ENCODE measurements at regions not wholly inside any gene's neighbourhood (a gene's known extent, or its start where the extent isn't known, plus 50 kb on each side); places are given as distances from the start of the nearest gene placed in this dataset.

- no peak overlapping the region for H3K27ac Mint-ChIP-seq
- H3K36me3 Mint-ChIP-seq = no peaks in the 10 kb centered on the region
- CTCF ChIA-PET = no interaction called here
- H3K27me3 Mint-ChIP-seq (ENCODE audit: low read depth) = no peaks in the 10 kb centered on the region; the same call in 1 of the 2 replicates
- DNase-seq (ENCODE audit: low spot score) = no peak
- H3K4me3 Mint-ChIP-seq = no peak overlapping the region
- POLR2A ChIA-PET = no interaction called here
- H3K9me3 Mint-ChIP-seq = no peaks in the 10 kb centered on the region
- H3K4me1 Mint-ChIP-seq = peaks cover 15% of the 10 kb centered on the region
- no peak for ATAC-seq
- no peak for TF ChIP-seq ZNF121 (CRISPR knock-in tag; IDR thresholded peaks at IDR 0.05)
- TF ChIP-seq, protein P1, sequence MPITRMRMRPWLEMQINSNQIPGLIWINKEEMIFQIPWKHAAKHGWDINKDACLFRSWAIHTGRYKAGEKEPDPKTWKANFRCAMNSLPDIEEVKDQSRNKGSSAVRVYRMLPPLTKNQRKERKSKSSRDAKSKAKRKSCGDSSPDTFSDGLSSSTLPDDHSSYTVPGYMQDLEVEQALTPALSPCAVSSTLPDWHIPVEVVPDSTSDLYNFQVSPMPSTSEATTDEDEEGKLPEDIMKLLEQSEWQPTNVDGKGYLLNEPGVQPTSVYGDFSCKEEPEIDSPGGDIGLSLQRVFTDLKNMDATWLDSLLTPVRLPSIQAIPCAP (CRISPR knock-in tag; IDR thresholded peaks at IDR 0.05) = no peak
- TF ChIP-seq, protein P2, sequence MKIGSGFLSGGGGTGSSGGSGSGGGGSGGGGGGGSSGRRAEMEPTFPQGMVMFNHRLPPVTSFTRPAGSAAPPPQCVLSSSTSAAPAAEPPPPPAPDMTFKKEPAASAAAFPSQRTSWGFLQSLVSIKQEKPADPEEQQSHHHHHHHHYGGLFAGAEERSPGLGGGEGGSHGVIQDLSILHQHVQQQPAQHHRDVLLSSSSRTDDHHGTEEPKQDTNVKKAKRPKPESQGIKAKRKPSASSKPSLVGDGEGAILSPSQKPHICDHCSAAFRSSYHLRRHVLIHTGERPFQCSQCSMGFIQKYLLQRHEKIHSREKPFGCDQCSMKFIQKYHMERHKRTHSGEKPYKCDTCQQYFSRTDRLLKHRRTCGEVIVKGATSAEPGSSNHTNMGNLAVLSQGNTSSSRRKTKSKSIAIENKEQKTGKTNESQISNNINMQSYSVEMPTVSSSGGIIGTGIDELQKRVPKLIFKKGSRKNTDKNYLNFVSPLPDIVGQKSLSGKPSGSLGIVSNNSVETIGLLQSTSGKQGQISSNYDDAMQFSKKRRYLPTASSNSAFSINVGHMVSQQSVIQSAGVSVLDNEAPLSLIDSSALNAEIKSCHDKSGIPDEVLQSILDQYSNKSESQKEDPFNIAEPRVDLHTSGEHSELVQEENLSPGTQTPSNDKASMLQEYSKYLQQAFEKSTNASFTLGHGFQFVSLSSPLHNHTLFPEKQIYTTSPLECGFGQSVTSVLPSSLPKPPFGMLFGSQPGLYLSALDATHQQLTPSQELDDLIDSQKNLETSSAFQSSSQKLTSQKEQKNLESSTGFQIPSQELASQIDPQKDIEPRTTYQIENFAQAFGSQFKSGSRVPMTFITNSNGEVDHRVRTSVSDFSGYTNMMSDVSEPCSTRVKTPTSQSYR (CRISPR knock-in tag; IDR thresholded peaks at IDR 0.05) = no peak
- TF ChIP-seq ZNF232 (CRISPR knock-in tag; IDR thresholded peaks at IDR 0.05) = no peak
- TF ChIP-seq, protein P3, sequence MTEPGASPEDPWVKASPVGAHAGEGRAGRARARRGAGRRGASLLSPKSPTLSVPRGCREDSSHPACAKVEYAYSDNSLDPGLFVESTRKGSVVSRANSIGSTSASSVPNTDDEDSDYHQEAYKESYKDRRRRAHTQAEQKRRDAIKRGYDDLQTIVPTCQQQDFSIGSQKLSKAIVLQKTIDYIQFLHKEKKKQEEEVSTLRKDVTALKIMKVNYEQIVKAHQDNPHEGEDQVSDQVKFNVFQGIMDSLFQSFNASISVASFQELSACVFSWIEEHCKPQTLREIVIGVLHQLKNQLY (CRISPR knock-in tag; IDR thresholded peaks at IDR 0.05) = no peak
- TF ChIP-seq, protein P4, sequence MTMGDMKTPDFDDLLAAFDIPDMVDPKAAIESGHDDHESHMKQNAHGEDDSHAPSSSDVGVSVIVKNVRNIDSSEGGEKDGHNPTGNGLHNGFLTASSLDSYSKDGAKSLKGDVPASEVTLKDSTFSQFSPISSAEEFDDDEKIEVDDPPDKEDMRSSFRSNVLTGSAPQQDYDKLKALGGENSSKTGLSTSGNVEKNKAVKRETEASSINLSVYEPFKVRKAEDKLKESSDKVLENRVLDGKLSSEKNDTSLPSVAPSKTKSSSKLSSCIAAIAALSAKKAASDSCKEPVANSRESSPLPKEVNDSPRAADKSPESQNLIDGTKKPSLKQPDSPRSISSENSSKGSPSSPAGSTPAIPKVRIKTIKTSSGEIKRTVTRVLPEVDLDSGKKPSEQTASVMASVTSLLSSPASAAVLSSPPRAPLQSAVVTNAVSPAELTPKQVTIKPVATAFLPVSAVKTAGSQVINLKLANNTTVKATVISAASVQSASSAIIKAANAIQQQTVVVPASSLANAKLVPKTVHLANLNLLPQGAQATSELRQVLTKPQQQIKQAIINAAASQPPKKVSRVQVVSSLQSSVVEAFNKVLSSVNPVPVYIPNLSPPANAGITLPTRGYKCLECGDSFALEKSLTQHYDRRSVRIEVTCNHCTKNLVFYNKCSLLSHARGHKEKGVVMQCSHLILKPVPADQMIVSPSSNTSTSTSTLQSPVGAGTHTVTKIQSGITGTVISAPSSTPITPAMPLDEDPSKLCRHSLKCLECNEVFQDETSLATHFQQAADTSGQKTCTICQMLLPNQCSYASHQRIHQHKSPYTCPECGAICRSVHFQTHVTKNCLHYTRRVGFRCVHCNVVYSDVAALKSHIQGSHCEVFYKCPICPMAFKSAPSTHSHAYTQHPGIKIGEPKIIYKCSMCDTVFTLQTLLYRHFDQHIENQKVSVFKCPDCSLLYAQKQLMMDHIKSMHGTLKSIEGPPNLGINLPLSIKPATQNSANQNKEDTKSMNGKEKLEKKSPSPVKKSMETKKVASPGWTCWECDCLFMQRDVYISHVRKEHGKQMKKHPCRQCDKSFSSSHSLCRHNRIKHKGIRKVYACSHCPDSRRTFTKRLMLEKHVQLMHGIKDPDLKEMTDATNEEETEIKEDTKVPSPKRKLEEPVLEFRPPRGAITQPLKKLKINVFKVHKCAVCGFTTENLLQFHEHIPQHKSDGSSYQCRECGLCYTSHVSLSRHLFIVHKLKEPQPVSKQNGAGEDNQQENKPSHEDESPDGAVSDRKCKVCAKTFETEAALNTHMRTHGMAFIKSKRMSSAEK (CRISPR knock-in tag; IDR thresholded peaks at IDR 0.05; ENCODE audit: borderline replicate concordance) = no peak
- TF ChIP-seq JAZF1 (CRISPR knock-in tag; IDR thresholded peaks at IDR 0.05) = no peak
- TF ChIP-seq, protein P5, sequence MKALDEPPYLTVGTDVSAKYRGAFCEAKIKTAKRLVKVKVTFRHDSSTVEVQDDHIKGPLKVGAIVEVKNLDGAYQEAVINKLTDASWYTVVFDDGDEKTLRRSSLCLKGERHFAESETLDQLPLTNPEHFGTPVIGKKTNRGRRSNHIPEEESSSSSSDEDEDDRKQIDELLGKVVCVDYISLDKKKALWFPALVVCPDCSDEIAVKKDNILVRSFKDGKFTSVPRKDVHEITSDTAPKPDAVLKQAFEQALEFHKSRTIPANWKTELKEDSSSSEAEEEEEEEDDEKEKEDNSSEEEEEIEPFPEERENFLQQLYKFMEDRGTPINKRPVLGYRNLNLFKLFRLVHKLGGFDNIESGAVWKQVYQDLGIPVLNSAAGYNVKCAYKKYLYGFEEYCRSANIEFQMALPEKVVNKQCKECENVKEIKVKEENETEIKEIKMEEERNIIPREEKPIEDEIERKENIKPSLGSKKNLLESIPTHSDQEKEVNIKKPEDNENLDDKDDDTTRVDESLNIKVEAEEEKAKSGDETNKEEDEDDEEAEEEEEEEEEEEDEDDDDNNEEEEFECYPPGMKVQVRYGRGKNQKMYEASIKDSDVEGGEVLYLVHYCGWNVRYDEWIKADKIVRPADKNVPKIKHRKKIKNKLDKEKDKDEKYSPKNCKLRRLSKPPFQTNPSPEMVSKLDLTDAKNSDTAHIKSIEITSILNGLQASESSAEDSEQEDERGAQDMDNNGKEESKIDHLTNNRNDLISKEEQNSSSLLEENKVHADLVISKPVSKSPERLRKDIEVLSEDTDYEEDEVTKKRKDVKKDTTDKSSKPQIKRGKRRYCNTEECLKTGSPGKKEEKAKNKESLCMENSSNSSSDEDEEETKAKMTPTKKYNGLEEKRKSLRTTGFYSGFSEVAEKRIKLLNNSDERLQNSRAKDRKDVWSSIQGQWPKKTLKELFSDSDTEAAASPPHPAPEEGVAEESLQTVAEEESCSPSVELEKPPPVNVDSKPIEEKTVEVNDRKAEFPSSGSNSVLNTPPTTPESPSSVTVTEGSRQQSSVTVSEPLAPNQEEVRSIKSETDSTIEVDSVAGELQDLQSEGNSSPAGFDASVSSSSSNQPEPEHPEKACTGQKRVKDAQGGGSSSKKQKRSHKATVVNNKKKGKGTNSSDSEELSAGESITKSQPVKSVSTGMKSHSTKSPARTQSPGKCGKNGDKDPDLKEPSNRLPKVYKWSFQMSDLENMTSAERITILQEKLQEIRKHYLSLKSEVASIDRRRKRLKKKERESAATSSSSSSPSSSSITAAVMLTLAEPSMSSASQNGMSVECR (CRISPR knock-in tag; IDR thresholded peaks at IDR 0.05; ENCODE audit: borderline replicate concordance) = no peak
- TF ChIP-seq, protein P6, sequence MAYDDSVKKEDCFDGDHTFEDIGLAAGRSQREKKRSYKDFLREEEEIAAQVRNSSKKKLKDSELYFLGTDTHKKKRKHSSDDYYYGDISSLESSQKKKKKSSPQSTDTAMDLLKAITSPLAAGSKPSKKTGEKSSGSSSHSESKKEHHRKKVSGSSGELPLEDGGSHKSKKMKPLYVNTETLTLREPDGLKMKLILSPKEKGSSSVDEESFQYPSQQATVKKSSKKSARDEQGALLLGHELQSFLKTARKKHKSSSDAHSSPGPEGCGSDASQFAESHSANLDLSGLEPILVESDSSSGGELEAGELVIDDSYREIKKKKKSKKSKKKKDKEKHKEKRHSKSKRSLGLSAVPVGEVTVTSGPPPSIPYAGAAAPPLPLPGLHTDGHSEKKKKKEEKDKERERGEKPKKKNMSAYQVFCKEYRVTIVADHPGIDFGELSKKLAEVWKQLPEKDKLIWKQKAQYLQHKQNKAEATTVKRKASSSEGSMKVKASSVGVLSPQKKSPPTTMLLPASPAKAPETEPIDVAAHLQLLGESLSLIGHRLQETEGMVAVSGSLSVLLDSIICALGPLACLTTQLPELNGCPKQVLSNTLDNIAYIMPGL (CRISPR knock-in tag; IDR thresholded peaks at IDR 0.05) = no peak
- TF ChIP-seq TEAD1 (CRISPR knock-in tag; IDR thresholded peaks at IDR 0.05) = no peak
- no peak for TF ChIP-seq KAT7 (CRISPR knock-in tag; IDR thresholded peaks at IDR 0.05; ENCODE audit: borderline replicate concordance)
- TF ChIP-seq GRHL2 (CRISPR knock-in tag; IDR thresholded peaks at IDR 0.05; ENCODE audit: insufficient replicate concordance, severe bottlenecking) = no peak
- no peak for TF ChIP-seq CBFB (CRISPR knock-in tag; IDR thresholded peaks at IDR 0.05; ENCODE audit: low read depth)
- TF ChIP-seq ESRRA (CRISPR knock-in tag; IDR thresholded peaks at IDR 0.05; ENCODE audit: borderline replicate concordance) = no peak
- TF ChIP-seq AFF4 (CRISPR knock-in tag; IDR thresholded peaks at IDR 0.05; ENCODE audit: borderline replicate concordance) = no peak
- TF ChIP-seq EMX1 (CRISPR knock-in tag; IDR thresholded peaks at IDR 0.05) = no peak
- no peak for TF ChIP-seq ZNF219 (CRISPR knock-in tag; IDR thresholded peaks at IDR 0.05; ENCODE audit: borderline replicate concordance)
Measured at GRCh38 chr5:3321923-3322322, 273.7 kb upstream of the IRX1 start.

Measured in WTC11 (cell line).